CD14-positive monocyte (primary cell): ENCODE measurements at regions not wholly inside any gene's neighbourhood (a gene's known extent, or its start where the extent isn't known, plus 50 kb on each side); places are given as distances from the start of the nearest gene placed in this dataset.
A peak's percentile ranks its signal among the peaks of the same experiment; 100 is the strongest.

Experiments
- DNase-seq, 3 donors: peaks; one replicate each; pipeline ENCODE4 v3.0.0-alpha.2; 2011 to 2022
- H2AFZ ChIP-seq: 2 replicates; pipeline ENCODE4 v1.6.0; 2012; ENCODE audit warnings: mild to moderate bottlenecking, low read depth, low read length, inconsistent platforms; ENCODE audit not compliant: insufficient read depth, poor library complexity, severe bottlenecking
- H3K27ac ChIP-seq, 2 donors: 1 replicate in 1 of 2; 2 replicates in 1 of 2; pipeline ENCODE4 v1.5.1; 2012 to 2013; ENCODE audit warnings: low read length in 2 of 2, control low read depth in 1 of 2, inconsistent platforms in 1 of 2, low read depth in 1 of 2, mild to moderate bottlenecking in 1 of 2
- H3K27me3 ChIP-seq, 2 donors: one replicate each; pipeline versions ENCODE4 v1.6.0 to v1.6.1; 2011 to 2013; ENCODE audit warnings: low read length in 2 of 2; ENCODE audit not compliant: control insufficient read depth in 2 of 2, insufficient read depth in 2 of 2
- H3K36me3 ChIP-seq, 2 donors: replicated peaks in 1 of 2; 1 replicate in 1 of 2; 2 replicates in 1 of 2; pipeline versions ENCODE4 v1.5.1 to v1.6.1; 2012 to 2013; ENCODE audit warnings: low read length in 2 of 2, control low read depth in 1 of 2, inconsistent platforms in 1 of 2, mild to moderate bottlenecking in 1 of 2; ENCODE audit not compliant: insufficient read depth in 2 of 2, control insufficient read depth in 1 of 2
- H3K4me1 ChIP-seq, 2 donors: 1 replicate in 1 of 2; 2 replicates in 1 of 2; pipeline versions ENCODE4 v1.5.1 to v1.6.1; 2012 to 2013; ENCODE audit warnings: low read length in 2 of 2, control low read depth in 1 of 2, inconsistent platforms in 1 of 2, mild to moderate bottlenecking in 1 of 2, moderate library complexity in 1 of 2; ENCODE audit not compliant: insufficient read depth in 2 of 2, control insufficient read depth in 1 of 2
- H3K4me2 ChIP-seq: replicated peaks from 2 replicates; pipeline ENCODE3; 2012; ENCODE audit warnings: low read length, moderate library complexity, mild to moderate bottlenecking; ENCODE audit not compliant: poor library complexity, severe bottlenecking; ENCODE audit errors: extremely low read depth
- H3K4me3 ChIP-seq, 3 experiments: fragments of 200-600 bp in 1 of 3; sonication (generic) in 1 of 3; replicated peaks in 1 of 3; 1 replicate in 2 of 3; 2 replicates in 1 of 3; pipeline ENCODE4 v1.5.1; 2011 to 2013; ENCODE audit warnings: low read length in 3 of 3, mild to moderate bottlenecking in 3 of 3, control low read depth in 2 of 3, low read depth in 2 of 3, inconsistent platforms in 1 of 3, moderate library complexity in 1 of 3
- H3K79me2 ChIP-seq: 2 replicates; pipeline ENCODE4 v1.6.0; 2012; ENCODE audit warnings: mild to moderate bottlenecking, control low read depth, inconsistent platforms, low read length, moderate library complexity; ENCODE audit not compliant: insufficient read depth
- H3K9ac ChIP-seq: 2 replicates; pipeline ENCODE4 v1.6.0; 2017; ENCODE audit warnings: low read length, mild to moderate bottlenecking; ENCODE audit not compliant: insufficient read depth, poor library complexity, severe bottlenecking
- H3K9me3 ChIP-seq, 2 donors: replicated peaks in 1 of 2; 1 replicate in 1 of 2; 2 replicates in 1 of 2; pipeline versions ENCODE4 v1.5.1 to v1.6.1; 2012 to 2013; ENCODE audit warnings: low read length in 2 of 2, control low read depth in 1 of 2; ENCODE audit not compliant: control insufficient read depth in 1 of 2, insufficient read depth in 1 of 2
- H4K20me1 ChIP-seq: 2 replicates; pipeline ENCODE4 v1.6.0; 2012; ENCODE audit warnings: mild to moderate bottlenecking, low read length, control low read depth, moderate library complexity; ENCODE audit not compliant: insufficient read depth
- H3K27ac Mint-ChIP-seq, 7 donors: one replicate each; pipeline ENCODE4 v1.8.0; 2020; ENCODE audit warnings: mild to moderate bottlenecking in 7 of 7, mixed read lengths in 7 of 7, moderate library complexity in 6 of 7, inconsistent platforms in 2 of 7
- H3K27me3 Mint-ChIP-seq, 3 donors: one replicate each; pipeline ENCODE4 v1.8.0; 2021 to 2022; ENCODE audit warnings: low read depth in 3 of 3, mild to moderate bottlenecking in 3 of 3, mixed read lengths in 3 of 3, moderate library complexity in 3 of 3, inconsistent platforms in 1 of 3
- H3K36me3 Mint-ChIP-seq, 2 donors: one replicate each; pipeline ENCODE4 v1.8.0; 2020; ENCODE audit warnings: mixed read lengths in 2 of 2, inconsistent platforms in 1 of 2, mild to moderate bottlenecking in 1 of 2
- H3K4me1 Mint-ChIP-seq: one replicate; pipeline ENCODE4 v1.8.0; 2020; ENCODE audit warnings: mild to moderate bottlenecking, mixed read lengths
- H3K4me3 Mint-ChIP-seq, 2 donors: one replicate each; pipeline ENCODE4 v1.8.0; 2020; ENCODE audit warnings: mild to moderate bottlenecking in 2 of 2, mixed read lengths in 2 of 2, moderate library complexity in 1 of 2
- H3K9me3 Mint-ChIP-seq, 7 donors: one replicate each; pipeline ENCODE4 v1.8.0; 2020 to 2022; ENCODE audit warnings: mixed read lengths in 7 of 7, mild to moderate bottlenecking in 6 of 7, moderate library complexity in 6 of 7, inconsistent platforms in 2 of 7
- WGBS: methylation state at CpG from one replicate; pipeline ENCODE4 v1.1.5; 2013; ENCODE audit warnings: missing lambda C conversion rate; ENCODE audit not compliant: insufficient coverage; 5-methylcytosine and 5-hydroxymethylcytosine counted together
- intact Hi-C, 2 donors: fragments of 100-400 bp; cut with micrococcal nuclease; formaldehyde crosslinking; loops; one replicate each; pipeline versions ENCODE4 v1.15.0 to v1.15.1; 2023
- TF ChIP-seq, protein P1 (sequence below): fragments of 200-600 bp; IDR thresholded peaks from one replicate; pipeline ENCODE4 v1.8.0; 2022; ENCODE audit warnings: antibody characterized with exemption, mild to moderate bottlenecking

DNA sequence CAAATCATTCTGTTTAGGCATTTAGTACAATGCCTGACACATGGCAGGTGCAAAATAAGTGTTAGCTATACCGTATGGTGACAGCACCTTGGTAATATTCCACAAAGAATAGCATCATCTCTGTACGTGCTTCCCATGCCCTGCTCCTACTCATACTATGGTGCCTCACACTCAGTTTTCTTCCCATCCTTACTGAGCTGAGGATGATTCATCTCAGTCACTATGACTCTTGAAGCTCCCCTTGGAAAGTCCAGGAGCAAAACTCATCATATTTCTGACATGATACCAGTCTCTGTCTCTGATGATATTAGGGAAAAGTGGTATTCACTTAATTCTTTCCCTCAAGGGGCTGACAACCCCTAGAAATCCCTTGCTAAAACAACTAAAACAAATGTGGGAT is 423.3 kb downstream of the EFNA5 start:
- Histone ChIP-seq H3K4me3 (no peak overlapping the region), H3K9ac (no peak overlapping the region), H2AFZ (no peak overlapping the region), H4K20me1 (no peaks in the 10 kb centered on the region), H3K4me2 (no peak overlapping the region), H3K79me2 (no peaks in the 10 kb centered on the region), H3K27ac (no peak overlapping the region), H3K9me3 (no peaks in the 10 kb centered on the region), H3K4me1 (no peaks in the 10 kb centered on the region), H3K36me3 (no peaks in the 10 kb centered on the region), H3K27me3 (no peaks in the 10 kb centered on the region)
- intact Hi-C loops, result no loop called here
- peaks cover 0 to 1% (median 0%) of the 10 kb centered on the region in 7 donors for H3K9me3 Mint-ChIP-seq
- no peaks in the 10 kb centered on the region for H3K36me3 Mint-ChIP-seq
- WGBS, result 96% methylated on average over 2 of the region's 2 CpGs
- no peaks in the 10 kb centered on the region for H3K4me1 Mint-ChIP-seq
- no peak overlapping the region for H3K27ac Mint-ChIP-seq
- peaks cover 0 to 3% (median 0%) of the 10 kb centered on the region in 3 donors for H3K27me3 Mint-ChIP-seq
- TF ChIP-seq, protein P1, sequence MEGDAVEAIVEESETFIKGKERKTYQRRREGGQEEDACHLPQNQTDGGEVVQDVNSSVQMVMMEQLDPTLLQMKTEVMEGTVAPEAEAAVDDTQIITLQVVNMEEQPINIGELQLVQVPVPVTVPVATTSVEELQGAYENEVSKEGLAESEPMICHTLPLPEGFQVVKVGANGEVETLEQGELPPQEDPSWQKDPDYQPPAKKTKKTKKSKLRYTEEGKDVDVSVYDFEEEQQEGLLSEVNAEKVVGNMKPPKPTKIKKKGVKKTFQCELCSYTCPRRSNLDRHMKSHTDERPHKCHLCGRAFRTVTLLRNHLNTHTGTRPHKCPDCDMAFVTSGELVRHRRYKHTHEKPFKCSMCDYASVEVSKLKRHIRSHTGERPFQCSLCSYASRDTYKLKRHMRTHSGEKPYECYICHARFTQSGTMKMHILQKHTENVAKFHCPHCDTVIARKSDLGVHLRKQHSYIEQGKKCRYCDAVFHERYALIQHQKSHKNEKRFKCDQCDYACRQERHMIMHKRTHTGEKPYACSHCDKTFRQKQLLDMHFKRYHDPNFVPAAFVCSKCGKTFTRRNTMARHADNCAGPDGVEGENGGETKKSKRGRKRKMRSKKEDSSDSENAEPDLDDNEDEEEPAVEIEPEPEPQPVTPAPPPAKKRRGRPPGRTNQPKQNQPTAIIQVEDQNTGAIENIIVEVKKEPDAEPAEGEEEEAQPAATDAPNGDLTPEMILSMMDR, result no peak
- DNase-seq, result peak in 1 of 3 donors; percentile 41
- no peak overlapping the region for H3K4me3 Mint-ChIP-seq

DNA sequence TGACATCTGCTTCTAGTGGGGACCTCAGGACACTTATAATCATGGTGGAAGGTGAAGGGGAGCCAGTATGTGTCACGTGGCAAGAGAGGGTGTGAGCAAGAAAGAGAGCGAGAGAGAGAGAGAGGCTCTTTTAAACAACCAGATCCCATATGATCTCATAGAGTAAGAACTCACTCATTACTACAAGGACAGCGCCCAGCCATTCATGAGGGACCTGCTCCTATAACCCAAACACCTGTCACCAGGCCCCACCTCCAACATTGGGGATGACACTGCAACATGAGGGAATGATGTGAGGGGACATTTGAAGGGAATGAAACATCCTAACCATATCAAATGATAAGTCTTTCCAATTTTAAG is 427.5 kb downstream of the EFNA5 start:
- Histone ChIP-seq H3K36me3 (no peaks in the 10 kb centered on the region), H3K4me3 (no peak overlapping the region), H3K79me2 (no peaks in the 10 kb centered on the region), H3K4me1 (no peaks in the 10 kb centered on the region), H3K27me3 (no peaks in the 10 kb centered on the region), H3K9me3 (no peaks in the 10 kb centered on the region), H3K4me2 (no peak overlapping the region), H3K27ac (no peak overlapping the region), H2AFZ (no peak overlapping the region), H3K9ac (no peak overlapping the region), H4K20me1 (no peaks in the 10 kb centered on the region)
- WGBS, result no CpG with 5 or more reads among the region's 3 CpGs
- peaks cover 0 to 7% (median 3%) of the 10 kb centered on the region in 7 donors for H3K9me3 Mint-ChIP-seq
- no peak overlapping the region for H3K27ac Mint-ChIP-seq
- H3K4me1 Mint-ChIP-seq, result no peaks in the 10 kb centered on the region
- DNase-seq, result no peak
- peaks cover 0 to 5% (median 0%) of the 10 kb centered on the region in 3 donors for H3K27me3 Mint-ChIP-seq
- TF ChIP-seq, protein P1, result no peak
- no peak overlapping the region for H3K4me3 Mint-ChIP-seq
- no peaks in the 10 kb centered on the region for H3K36me3 Mint-ChIP-seq
- intact Hi-C loops, result no loop called here
